GM12878 (cell line): ENCODE measurements at regions not wholly inside any gene's neighbourhood (a gene's known extent, or its start where the extent isn't known, plus 50 kb on each side); places are given as distances from the start of the nearest gene placed in this dataset.

Experiments used
- ATAC-seq: fragments of 200-7000 bp; cut with Tn5 transposase; 3 replicates; pipeline ENCODE4 v1.9.1; 2020; ENCODE audit warnings: mild to moderate bottlenecking, moderate library complexity
- BruUV-seq: library from RNA; stranded (reverse); fragments of 400-500 nt; replicated peaks from 2 replicates; lab custom pipeline; 2021; lab: Mats Ljungman, UMichigan
- CTCF ChIA-PET: fragments of 300-600 bp; sonication (Branson Sonifier 250); formaldehyde crosslinking; extraction: SDS; loops from one replicate; lab custom pipeline; 2021; ENCODE audit warnings: inconsistent platforms; lab: Yijun Ruan, JAX
- POLR2A ChIA-PET: fragments of 350-600 bp; formaldehyde crosslinking; extraction: SDS; loops from one replicate; lab custom pipeline; 2021; ENCODE audit warnings: inconsistent platforms; lab: Charles Lee
- RAD21 ChIA-PET: fragments of 300-600 bp; sonication (Branson Sonifier 250); formaldehyde crosslinking; loops from one replicate; lab custom pipeline; 2023; ENCODE audit warnings: antibody characterized with exemption; ENCODE audit not compliant: unreplicated experiment; lab: Charles Lee
- SMC1A ChIA-PET: fragments of 300-600 bp; sonication (Branson Sonifier 250); formaldehyde crosslinking; loops from one replicate; lab custom pipeline; 2023; ENCODE audit not compliant: unreplicated experiment, uncharacterized antibody; lab: Charles Lee
- DNase-seq: peaks from one replicate; pipeline ENCODE4 v3.0.0-alpha.2; 2011; ENCODE audit warnings: low read depth, low spot score
- FAIRE-seq: peaks from 3 replicates; lab custom pipeline; 2011; peaks lifted over from hg19 to GRCh38; lab: Jason Lieb, UNC
- H2AFZ ChIP-seq: 2 replicates; pipeline ENCODE4 v1.6.0; 2011; ENCODE audit warnings: low read depth, low read length, control low read depth; ENCODE audit not compliant: control insufficient read depth
- H3K27ac ChIP-seq: 2 replicates; pipeline ENCODE4 v1.5.1; 2011; ENCODE audit warnings: control low read depth; ENCODE audit not compliant: control insufficient read depth, insufficient read depth
- H3K27me3 ChIP-seq, 2 experiments: replicated peaks in 1 of 2; 2 replicates each; pipeline versions ENCODE4 v1.6.0 to v1.6.1; 2011; ENCODE audit warnings: low read length in 1 of 2; ENCODE audit not compliant: control insufficient read depth in 2 of 2, insufficient read depth in 2 of 2
- H3K36me3 ChIP-seq, 2 experiments: 2 replicates each; pipeline ENCODE4 v1.5.1; 2011; ENCODE audit warnings: low read length in 1 of 2; ENCODE audit not compliant: control insufficient read depth in 2 of 2, insufficient read depth in 2 of 2
- H3K4me1 ChIP-seq: 2 replicates; pipeline ENCODE4 v1.6.1; 2011; ENCODE audit warnings: mild to moderate bottlenecking, low read length, moderate library complexity, mixed read lengths; ENCODE audit not compliant: control insufficient read depth, insufficient read depth
- H3K4me2 ChIP-seq: 2 replicates; pipeline ENCODE4 v1.6.0; 2011; ENCODE audit warnings: control low read depth; ENCODE audit not compliant: control insufficient read depth, insufficient read depth
- H3K4me3 ChIP-seq: fragments of 200-600 bp; sonication (generic); 2 replicates; pipeline ENCODE4 v1.5.1; 2016
- H3K79me2 ChIP-seq: 2 replicates; pipeline ENCODE4 v1.6.0; 2011; ENCODE audit warnings: low read length; ENCODE audit not compliant: control insufficient read depth, insufficient read depth
- H3K9ac ChIP-seq: 2 replicates; pipeline ENCODE4 v1.8.0; 2011; ENCODE audit warnings: low read length, control low read depth, mixed read lengths; ENCODE audit not compliant: control insufficient read depth, insufficient read depth
- H3K9me3 ChIP-seq: replicated peaks from 3 replicates; pipeline ENCODE4 v1.5.1; 2011; ENCODE audit warnings: mild to moderate bottlenecking, low read length; ENCODE audit not compliant: control insufficient read depth, insufficient read depth
- H4K20me1 ChIP-seq: 2 replicates; pipeline ENCODE4 v1.6.0; 2011; ENCODE audit not compliant: control insufficient read depth, insufficient read depth
- CHD1 ChIP-seq: IDR thresholded peaks from 2 replicates; pipeline ENCODE4 v1.6.1; 2012; ENCODE audit warnings: low read depth, low read length, improper control_type of control experiment
- EED ChIP-seq: sonication (generic); IDR thresholded peaks from 2 replicates; pipeline ENCODE4 v1.6.1; 2016; ENCODE audit warnings: antibody characterized with exemption, low read depth
- FOXM1 ChIP-seq: IDR thresholded peaks from 2 replicates; pipeline ENCODE4 v1.6.1; 2012; ENCODE audit warnings: low read depth, mild to moderate bottlenecking, inconsistent platforms, low read length, moderate library complexity
- LARP7 ChIP-seq: fragments of 450-650 bp; IDR thresholded peaks from 2 replicates; pipeline ENCODE4 v1.6.1; 2017; ENCODE audit warnings: mild to moderate bottlenecking
- MAX ChIP-seq: IDR thresholded peaks from 2 replicates; pipeline ENCODE4 v1.6.1; 2012; ENCODE audit warnings: low read depth, low read length, improper control_type of control experiment
- POU2F2 ChIP-seq: IDR thresholded peaks from 3 replicates; pipeline ENCODE4 v1.6.1; 2011; ENCODE audit warnings: low read depth, mild to moderate bottlenecking, low read length, borderline replicate concordance
- PRDM15 ChIP-seq: fragments of 450-650 bp; formaldehyde crosslinking; IDR thresholded peaks from 2 replicates; pipeline ENCODE4 v1.4.0; 2020; ENCODE audit warnings: mild to moderate bottlenecking, moderate library complexity
- RAD21 ChIP-seq: IDR thresholded peaks from 2 replicates; pipeline ENCODE4 v1.6.1; 2011; ENCODE audit warnings: mild to moderate bottlenecking, low read depth, low read length, moderate library complexity; ENCODE audit not compliant: insufficient read depth
- YBX1 ChIP-seq: fragments of 450-650 bp; IDR thresholded peaks from 2 replicates; pipeline ENCODE4 v1.6.1; 2016; ENCODE audit warnings: antibody characterized with exemption
- ZNF687 ChIP-seq: fragments of 450-650 bp; IDR thresholded peaks from 2 replicates; pipeline ENCODE4 v1.6.1; 2017; ENCODE audit warnings: mild to moderate bottlenecking, moderate library complexity
- ZZZ3 ChIP-seq: IDR thresholded peaks from 2 replicates; pipeline ENCODE4 v1.6.1; 2011; ENCODE audit warnings: low read depth; ENCODE audit not compliant: control insufficient read depth, insufficient read length
- WGBS: methylation state at CpG from one replicate; pipeline ENCODE4 v1.1.6; 2016; ENCODE audit warnings: low lambda C conversion rate; ENCODE audit not compliant: insufficient replicate concordance, insufficient coverage; ENCODE audit errors: missing lambda C conversion rate; 5-methylcytosine and 5-hydroxymethylcytosine counted together
- in situ Hi-C: fragments of 300-500 bp; cut with MboI; formaldehyde crosslinking; loops from 9 replicates; pipeline ENCODE4 v1.14.3; 2018; ENCODE audit warnings: mixed read lengths
- intact Hi-C: fragments of 100-400 bp; cut with micrococcal nuclease; formaldehyde crosslinking; loops from one replicate; pipeline ENCODE4 v1.14.2; 2022; ENCODE audit not compliant: unreplicated experiment

- TF ChIP-seq CHD1 (no peak), LARP7 (no peak), PRDM15 (CRISPR knock-in tag) (no peak)
These were observed 428.2 kb upstream of the MAF start (continued) for GRCh38 chr16:80028581-80029380.

- no peak overlapping the region for H3K9ac ChIP-seq
- H3K79me2 ChIP-seq: no peaks in the 10 kb centered on the region
- intact Hi-C loops (no loop called here), in situ Hi-C loops (no loop called here)
- no peaks in the 10 kb centered on the region; a peak in 1 of 4 replicates for H3K27me3 ChIP-seq
- no peaks in the 10 kb centered on the region for H3K4me1 ChIP-seq
- H2AFZ ChIP-seq: peak overlapping the region; percentile 37; the same call in 1 of the 2 replicates
- H3K4me2 ChIP-seq: peak overlapping the region; percentile 30; the same call in 1 of the 2 replicates
- H3K9me3 ChIP-seq: no peaks in the 10 kb centered on the region; the same call in 2 of the 3 replicates
- no peaks in the 10 kb centered on the region for H4K20me1 ChIP-seq
- H3K27ac ChIP-seq: no peak overlapping the region
- no peaks in the 10 kb centered on the region for H3K36me3 ChIP-seq
- ChIA-PET RAD21 (no interaction called here), SMC1A (interaction anchor here (1.0 kb wide), 1 partner anchor 206 kb away, joined by 3 read pairs; no protein-coding TSS in a partner anchor), POLR2A (no interaction called here), CTCF (no interaction called here)
- peak; percentile 58 for ATAC-seq
- DNase-seq: peak; percentile 19
- no peak overlapping the region for H3K4me3 ChIP-seq
- no peak for FAIRE-seq
- WGBS: under 1% methylated on average over 20 of the region's 20 CpGs
- no TSS peak for BruUV-seq
- TF ChIP-seq ZZZ3: no peak
- no peak for TF ChIP-seq MAX
- TF ChIP-seq RAD21: no peak
- no peak for TF ChIP-seq POU2F2
- TF ChIP-seq ZNF687: no peak
- peak; percentile 90 for TF ChIP-seq EED
- TF ChIP-seq YBX1: no peak
- peak; percentile 22; the same call in 1 of the 2 replicates for TF ChIP-seq FOXM1
These were observed 426.7 kb upstream of the MAF start for GRCh38 chr16:80027007-80027965.
